Hypothalamus (tissue), 51 donors: ENCODE measurements at regions not wholly inside any gene's neighbourhood (a gene's known extent, or its start where the extent isn't known, plus 50 kb on each side); places are given as distances from the start of the nearest gene placed in this dataset.

Experiments used
- DNase-seq, 51 donors: peaks; one replicate each; lab custom pipeline; 2025; lab: John Stamatoyannopoulos, UW

DNA sequence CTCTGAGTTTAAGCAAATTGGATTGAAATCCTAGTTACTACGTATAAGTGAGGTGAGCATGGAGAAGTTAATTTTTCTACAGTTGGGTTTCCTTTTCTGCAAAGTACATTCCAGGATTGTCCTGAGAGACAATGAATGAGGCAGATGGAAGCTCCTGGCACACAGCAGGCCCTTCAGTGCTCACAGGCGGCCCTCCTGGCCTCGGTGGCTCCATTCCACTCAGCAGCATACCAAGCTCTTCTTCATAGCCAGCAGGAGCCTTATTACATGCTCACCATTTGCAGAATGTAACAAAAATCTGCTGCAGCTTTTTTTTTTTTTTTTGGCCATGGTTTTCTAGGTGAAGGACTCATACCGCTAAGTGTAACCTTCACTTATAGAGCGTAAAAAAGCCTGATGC lies 113.2 kb upstream of the FAM9B start:
- no peak for DNase-seq

DNA sequence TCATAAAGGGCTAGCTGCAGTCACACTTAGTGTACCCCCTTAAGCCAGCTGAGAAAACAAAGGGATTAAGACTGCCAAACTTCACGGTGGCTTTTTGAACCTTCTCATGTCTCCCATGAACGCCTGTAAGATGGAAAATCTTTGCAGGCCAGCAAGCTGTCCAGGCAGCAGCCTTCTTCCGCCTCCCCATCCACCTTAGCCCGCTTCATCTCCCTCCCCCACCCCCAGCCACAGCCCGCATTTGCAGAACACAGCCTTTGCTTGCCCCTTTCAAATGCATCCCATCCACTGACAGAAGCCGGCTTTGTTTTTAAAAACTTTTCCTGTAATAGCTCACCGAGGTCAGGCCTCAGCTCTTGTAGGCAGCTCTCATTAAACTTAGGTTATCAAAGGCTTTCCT lies 113.8 kb upstream of the FAM9B start:
- DNase-seq, result no peak

DNA sequence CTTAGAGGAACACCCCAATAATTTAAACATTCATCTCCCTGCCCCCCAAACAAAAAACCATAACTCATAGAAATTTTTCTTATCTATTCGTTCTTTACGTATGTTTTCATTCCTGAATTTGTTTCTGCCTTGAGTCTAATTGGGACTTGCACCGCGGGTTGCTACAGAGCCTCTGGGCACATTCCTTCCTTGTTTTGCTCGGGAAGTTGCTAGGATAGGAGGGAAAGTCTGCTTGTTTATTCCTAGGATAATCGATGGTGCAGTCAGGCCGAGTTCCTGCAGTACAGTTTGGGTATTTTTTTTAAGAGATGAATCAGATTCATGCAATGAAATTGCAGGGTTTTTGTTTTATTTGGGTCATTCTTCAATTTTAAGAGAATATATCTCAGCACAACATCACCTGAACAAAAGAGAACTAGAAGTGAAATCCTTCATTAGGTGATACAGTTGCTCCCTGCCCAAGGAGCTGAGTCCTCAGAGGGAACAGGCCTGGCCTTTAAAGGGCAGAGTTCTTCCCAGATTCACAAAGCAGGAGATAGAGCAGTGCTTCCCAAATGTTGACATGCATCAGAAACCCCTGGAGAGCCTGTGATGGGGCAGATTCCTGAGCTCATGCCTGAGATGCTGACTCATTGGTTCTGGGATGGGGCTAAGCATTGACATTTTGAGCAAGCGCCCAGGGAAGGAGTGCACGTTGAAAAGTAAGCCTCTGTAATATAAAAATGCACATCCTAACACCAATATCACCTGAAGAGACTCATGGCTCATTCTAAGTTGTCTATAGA lies 114.9 kb upstream of the FAM9B start:
- DNase-seq, result no peak

DNA sequence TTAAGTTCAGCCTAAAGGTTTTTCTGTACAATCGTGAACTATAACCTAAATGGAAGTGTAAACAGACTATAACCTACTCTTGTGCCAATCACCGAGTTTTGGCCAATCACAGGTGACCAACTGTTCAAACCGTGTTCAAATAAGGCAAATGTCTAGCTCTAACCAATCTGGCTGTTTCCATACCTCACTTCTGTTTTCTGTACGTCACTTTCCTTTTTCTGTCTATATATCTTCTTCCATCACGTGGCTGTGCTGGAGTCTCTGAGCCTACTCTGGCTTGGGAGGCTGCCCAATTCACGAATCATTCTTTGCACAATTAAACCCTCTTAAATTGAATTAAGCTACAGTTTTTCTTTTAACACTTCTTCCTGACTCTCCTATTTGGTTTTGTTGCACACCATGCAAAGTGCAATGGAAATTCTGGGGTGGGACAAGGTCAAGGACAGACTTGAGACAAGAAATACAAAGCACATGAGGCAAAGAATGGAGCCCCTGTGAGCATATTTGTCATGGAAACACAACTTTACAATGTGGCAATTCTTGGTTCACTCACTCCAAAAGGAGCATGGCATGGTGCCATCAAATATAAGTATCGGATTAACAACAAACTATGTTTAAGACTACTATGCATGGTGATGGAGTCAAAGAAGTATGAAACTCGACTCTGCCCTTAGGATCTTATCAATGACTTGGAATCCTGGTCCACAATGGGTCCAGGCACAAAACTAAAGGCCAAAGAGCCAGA lies 115.7 kb upstream of the FAM9B start:
- DNase-seq, result no peak

DNA sequence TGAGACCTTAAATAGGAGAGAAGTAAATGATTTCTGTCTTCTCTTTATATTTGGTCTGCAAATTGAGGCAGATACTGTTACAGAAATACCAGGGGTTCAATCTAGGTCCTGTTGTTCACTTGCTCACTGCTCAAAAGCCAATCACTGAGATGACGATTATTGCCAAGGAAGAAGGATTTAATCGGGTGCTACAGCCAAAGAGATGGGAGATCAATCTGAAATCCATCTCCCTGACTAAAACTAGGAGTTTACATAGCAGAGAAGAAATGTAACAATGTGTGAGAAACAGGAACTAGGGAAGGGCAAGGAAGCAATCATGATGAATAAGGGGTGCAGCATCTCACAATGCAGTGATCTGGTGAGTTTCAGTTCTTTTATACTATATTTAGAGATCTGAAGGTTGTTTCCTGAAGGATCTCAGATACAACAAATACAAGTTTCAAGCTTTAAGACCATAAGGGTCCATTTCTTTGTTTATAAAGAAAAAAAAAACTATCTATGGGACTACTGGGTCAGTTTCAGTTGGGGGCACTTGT lies 117.9 kb upstream of the FAM9B start:
- no peak for DNase-seq

DNA sequence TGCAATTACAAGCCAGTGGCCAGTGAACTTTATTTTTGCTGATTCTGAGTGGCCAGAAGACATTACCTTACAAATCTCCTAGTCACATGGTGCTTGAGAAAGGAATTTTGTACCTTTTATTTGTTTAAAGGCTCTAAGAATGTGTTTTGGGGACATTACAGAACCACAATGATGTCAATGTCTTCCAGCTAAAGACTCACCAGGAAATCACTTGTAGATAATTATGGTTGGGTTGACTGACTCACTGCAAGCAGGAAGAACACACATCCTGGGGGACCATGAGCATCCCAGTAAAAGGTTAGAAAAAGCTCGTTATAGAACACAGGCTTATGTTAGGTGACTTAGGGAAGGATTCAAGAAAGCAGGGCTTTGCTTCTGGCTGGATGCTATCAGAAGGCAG lies 119.4 kb upstream of the FAM9B start:
- no peak for DNase-seq

DNA sequence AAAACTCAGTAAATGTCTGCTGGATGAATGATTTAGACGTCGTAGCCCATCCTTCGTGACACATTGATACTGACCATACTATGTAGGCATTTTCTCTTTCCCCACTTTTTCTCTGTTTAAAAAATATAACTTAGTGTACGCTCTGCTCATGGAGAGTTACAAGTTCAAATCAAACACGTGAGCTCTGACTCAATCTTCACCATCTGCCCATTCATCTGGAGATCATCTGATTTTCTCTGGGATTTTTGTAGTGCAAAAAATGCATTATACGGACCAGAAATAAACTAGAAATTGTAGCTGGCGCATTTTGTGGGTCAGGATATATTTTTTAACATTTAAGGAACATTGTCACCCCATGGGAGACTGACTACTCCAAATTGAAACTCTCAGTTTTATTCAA lies 124.7 kb upstream of the FAM9B start:
- DNase-seq, result no peak

DNA sequence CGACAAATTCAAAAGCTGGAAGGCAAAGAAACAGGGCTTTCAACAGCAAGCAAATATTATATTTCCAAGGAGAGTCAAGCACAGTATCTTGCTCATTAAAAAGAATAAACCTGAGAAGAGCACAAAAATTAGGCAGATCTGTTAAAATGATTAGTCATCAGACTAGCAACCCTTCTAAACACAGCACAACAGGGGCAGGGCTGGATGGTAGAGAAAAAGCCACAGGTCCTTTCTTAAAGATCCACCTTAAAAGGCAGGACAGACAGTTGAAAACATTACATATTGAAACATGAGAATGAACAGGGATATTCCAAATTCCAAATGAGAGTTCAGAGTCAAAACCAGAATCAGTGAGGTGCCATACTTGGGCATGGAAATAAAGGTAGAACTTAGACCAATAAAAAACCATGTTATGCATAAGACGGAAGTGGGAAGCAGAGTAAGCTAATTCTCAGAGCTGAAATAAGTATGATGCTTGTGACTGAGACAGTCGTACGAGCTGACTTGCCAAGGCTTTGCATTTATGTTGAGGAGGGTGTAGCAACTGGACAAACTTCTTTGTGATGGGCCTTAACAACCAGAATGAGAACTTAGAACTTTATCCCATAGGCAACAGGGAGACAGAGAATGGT lies 126.9 kb upstream of the FAM9B start:
- DNase-seq, result no peak

DNA sequence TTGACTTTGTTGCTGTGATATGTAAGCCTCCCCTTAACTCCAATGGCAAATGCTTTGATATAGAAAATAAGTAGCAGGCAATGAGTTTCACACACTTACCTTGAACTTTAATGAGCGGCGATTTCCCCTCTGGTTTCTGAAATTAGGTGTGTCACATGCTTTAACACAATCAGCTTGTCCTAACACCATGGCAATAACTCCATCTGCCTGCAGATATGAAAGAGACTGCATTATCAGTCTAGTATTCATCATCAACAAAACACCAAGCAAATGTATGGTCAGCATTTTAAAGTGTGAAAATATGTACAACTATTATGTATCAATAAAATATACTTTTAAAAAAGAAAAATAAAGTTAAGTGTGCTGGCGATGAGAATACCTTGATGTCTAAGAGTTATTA lies 128.8 kb upstream of the FAM9B start:
- no peak for DNase-seq

DNA sequence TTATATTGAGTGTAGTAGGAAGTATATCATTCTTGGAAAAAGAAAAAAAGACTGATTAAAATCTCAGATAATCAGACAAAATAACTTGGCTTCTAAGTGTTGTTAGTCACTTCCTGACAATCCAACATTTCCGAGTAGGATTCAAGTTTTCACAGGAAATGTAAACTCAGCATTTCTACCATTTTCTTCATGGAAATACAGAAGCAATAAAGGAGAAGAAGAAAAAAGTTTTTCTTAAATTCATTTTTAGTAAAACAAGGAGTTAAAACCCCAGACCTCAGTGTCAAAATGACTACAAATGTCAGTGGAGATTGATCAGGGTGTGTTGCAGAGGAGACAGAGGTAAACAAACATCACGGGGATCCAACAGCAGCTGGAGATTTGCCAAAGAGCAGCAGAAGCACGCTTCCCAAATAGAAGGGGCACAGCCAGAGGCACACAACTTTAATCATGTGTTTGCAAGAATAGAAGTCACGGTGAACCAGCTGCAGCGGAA lies 129.3 kb upstream of the FAM9B start:
- no peak for DNase-seq

DNA sequence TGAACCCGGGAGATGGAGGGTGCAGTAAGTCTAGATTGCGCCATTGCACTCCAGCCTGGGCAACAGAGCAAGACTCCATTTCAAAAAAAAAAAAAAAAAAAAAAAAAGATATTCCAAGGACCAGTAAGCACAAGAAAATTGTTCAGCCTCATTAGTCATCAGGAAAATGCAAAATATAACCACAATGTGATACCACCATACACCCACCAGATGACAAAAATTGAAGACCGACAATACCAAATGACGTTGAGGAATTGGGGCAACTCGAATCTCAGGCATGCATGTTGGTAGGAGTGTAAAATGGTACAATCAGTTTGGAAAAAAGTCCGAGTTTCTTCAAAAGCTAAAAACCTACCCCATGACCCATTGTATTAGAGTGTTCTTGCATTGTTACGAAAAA lies 130.2 kb upstream of the FAM9B start:
- no peak for DNase-seq

DNA sequence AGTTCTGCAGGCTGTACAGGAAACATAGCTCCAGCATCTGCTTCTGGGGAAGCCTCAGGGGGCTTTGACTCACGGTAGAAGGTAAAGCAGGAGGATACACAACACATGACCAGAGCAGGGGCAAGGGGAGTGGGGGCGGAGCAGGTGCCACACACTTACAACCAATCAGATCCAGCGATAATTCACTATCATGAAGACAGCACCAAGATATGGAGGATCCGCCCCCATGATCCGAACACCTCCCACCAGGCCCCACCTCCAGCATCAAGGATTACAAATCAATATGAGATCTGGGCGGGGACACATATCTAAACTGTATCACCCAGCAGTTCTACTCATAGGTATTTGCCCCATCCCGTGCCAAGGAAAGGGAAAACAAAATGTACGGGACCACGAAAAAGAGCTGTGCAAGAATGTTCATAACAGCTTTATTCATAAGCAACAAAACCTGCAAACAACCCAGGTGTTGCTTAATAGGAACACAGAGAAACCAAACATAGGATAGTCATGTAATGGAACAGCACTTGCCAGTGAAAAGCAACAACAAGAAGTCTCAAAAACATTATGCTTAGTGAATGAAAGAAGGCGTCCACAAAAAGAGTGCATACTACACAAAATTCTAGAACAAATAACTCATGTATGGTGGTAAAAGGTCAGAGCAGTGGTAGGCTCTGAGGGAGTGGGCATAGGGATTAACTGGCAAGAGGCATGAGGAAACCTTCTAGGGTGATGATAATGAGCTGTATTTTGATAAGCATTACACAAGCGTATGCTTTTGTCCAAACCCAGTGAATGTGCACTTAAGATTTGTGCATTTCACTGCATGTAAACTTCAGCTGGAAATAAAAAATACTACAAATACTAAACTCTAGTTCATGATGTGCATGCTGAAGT lies 130.9 kb upstream of the FAM9B start:
- DNase-seq, result no peak

DNA sequence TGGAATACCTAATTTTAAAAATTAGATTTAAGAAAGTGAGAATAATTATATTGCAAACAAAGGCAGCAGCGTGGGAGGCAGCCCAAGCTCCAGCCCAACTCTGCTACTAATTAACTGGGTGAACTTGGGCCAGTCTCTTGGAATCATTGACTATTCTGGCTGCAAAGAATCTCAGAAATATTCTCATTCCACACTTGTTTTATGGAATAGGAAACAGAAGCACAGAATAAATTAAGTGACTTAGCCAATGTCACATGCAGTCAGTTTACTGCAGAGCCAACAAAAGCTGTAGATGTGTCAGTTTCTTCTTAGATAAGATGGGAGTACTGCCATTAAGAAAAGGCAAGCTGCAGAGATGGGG lies 132.6 kb upstream of the FAM9B start:
- no peak for DNase-seq

DNA sequence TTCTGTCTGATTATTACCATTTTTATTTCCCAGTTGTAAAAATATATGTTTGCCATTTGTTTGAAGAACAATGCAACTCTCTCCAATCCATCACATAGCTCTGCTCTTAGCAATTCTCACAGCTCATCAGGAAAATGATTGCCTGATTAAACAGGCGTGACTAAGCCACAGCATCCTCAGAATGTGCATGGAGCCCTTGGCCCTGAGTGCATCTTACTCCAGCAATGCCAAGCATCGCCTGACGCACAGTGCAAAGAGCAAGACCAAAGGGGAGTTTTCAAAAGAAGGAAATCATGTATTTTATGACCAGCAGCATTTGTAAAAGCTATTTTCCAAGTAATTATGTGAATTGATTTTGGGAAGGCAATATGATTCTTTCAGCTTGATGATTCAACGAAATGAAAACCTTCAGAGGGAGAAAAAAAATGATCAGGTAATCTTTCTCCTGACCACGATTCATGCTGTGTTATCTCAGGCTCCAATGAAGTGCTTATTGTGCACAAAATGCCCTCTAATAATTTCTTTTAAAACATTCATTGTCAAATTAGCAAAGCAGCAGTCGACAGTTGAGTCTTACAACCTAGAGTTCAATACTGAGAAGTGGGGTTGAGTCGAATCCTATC lies 138.0 kb upstream of the FAM9B start:
- no peak for DNase-seq

DNA sequence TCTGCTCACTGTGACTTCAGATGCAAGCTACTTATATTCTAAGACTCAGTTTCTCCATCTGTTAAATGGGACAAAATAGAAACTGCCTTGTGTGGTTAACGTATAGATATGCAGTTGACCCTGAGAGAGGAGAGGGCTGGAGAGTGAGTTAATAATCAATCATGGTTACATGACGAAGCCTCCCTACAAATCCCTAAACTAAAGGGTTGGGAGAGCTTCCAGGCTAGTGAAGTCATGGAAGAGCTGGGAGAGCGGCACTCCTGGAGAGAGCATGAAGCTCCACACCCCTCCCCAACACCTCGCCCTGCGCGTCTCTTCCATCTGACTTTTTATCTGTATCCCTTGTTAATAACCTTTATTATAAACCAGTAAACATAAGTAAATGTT lies 138.5 kb upstream of the FAM9B start:
- no peak for DNase-seq

DNA sequence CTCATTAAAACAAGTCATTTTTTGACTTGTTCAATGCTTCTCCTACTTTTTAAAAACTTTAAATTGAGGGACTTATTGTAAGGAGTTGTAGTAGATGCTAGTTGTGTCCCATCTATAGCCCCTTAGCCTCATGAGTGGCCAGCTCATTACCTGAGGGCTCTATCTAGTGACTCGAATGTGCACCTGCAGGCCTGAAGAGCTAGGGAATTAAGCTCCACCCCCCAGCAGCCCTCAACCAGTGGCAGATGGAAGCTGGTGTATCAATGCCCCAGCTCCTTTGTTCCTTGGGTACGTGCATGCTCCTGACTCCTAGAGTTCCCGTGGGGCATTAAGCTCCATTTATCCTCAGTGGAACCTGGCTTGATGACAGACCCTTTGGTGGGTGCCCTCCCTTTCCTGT lies 146.7 kb upstream of the FAM9B start:
- DNase-seq, result no peak

DNA sequence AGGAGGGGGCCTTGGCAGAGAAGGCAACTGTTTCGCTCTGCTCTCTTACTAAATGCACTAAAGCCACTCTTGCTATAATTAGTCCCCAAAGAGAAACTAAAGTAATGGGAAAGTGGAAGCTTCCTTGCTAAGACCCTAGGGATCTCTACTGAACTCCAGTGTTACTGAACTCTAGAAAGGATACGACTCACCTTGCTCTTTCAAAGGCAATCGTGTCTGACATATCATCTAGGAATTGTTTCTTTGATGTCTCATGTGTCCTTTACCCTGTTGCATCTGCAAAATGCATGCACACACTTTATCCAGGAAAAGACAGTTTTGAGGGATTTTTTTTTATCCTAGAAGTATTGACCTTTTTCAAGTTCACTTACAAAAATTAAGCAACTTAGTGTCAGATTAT lies 148.1 kb upstream of the FAM9B start:
- DNase-seq, result no peak

DNA sequence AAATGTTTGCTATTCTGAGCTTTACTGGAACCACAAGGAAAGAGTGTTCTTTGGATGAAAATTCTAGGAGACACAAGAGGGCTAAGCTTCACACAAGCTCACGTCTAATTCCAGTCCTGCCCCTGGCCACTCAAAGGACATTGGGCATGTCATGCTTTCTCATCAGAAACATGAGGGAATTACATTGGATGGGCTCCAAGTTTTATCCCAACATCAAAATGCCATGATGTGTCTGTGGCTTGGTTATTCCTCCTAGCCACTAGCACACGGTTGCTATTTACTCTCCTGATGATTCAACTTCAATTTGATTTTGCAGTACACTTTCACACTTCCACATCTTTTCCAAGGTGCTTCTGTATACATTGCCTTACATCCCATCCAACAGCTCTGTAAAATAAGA lies 149.6 kb upstream of the FAM9B start:
- DNase-seq, result no peak

DNA sequence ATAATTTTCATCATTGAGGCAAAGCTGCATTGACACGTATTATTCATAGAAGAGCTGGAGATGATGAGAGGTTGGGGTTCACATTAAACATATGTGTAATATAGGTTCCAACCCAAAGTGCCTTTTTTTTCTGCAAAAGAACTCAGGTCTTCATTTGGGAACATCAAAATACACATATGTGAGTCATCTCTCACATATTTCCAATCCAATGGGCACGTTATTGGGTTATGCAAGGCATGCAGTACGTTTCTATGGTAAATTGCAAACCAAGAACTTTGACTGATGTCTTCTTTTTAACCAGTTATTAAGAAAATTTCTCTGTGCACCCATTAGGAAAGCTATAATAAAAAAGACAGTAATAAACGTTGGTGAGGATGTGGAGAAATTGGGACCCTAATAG lies 150.3 kb upstream of the FAM9B start:
- no peak for DNase-seq

DNA sequence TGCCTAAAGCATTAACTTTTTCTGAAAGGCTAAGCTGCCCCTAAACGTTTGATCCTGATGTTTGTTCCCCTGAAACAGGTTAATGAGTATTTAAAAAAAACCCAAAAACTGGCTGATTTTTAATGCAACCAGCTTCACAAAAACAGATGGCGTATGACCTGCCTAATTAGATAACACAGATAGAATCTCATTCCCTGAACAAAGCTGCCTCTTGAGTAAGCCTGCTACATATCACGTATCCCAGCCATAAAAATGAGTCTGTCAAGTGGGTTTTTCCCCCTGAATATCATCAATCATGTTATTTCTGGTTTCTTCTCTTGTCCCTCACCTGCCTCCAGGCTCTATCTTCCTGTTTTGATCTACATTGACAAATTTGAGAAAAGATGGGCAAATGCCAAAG lies 154.2 kb upstream of the FAM9B start:
- no peak for DNase-seq
